MM.1S (cell line): ENCODE measurements at regions not wholly inside any gene's neighbourhood (a gene's known extent, or its start where the extent isn't known, plus 50 kb on each side); places are given as distances from the start of the nearest gene placed in this dataset.

Source experiments
- DNase-seq: peaks from one replicate; pipeline ENCODE4 v3.0.0-alpha.2; 2015
- H2AFZ ChIP-seq: fragments of 300-600 bp; sonication (generic); 2 replicates; pipeline ENCODE4 v1.6.0; 2016; ENCODE audit warnings: antibody characterized with exemption, low read length
- H3F3A ChIP-seq: fragments of 300-600 bp; sonication (generic); 2 replicates; pipeline ENCODE4 v1.6.1; 2016; ENCODE audit warnings: mild to moderate bottlenecking, antibody characterized with exemption, low read length, moderate library complexity, mixed read lengths; ENCODE audit not compliant: insufficient read depth
- H3K27ac ChIP-seq: fragments of 300-600 bp; sonication (generic); 2 replicates; pipeline ENCODE4 v1.5.1; 2016; ENCODE audit warnings: mild to moderate bottlenecking, low read length
- H3K27me3 ChIP-seq: fragments of 300-600 bp; sonication (generic); replicated peaks from 2 replicates; pipeline ENCODE4 v1.6.0; 2016; ENCODE audit warnings: low read length; ENCODE audit not compliant: insufficient read depth
- H3K36me3 ChIP-seq: fragments of 300-600 bp; sonication (generic); replicated peaks from 2 replicates; pipeline ENCODE4 v1.6.1; 2016; ENCODE audit warnings: mild to moderate bottlenecking, low read length, mixed read lengths; ENCODE audit not compliant: insufficient read depth
- H3K4me1 ChIP-seq: fragments of 300-600 bp; sonication (generic); 2 replicates; pipeline ENCODE4 v1.6.1; 2016; ENCODE audit warnings: low read length, mixed read lengths
- H3K4me2 ChIP-seq: fragments of 300-600 bp; sonication (generic); 2 replicates; pipeline ENCODE4 v1.6.0; 2016; ENCODE audit warnings: low read depth, low read length
- H3K4me3 ChIP-seq: fragments of 300-600 bp; sonication (generic); 2 replicates; pipeline ENCODE4 v1.5.1; 2016; ENCODE audit warnings: low read length, mixed read lengths
- H3K79me2 ChIP-seq: fragments of 300-600 bp; sonication (generic); 2 replicates; pipeline ENCODE4 v1.6.1; 2016; ENCODE audit warnings: mixed run types, low read length, mixed read lengths
- H3K9ac ChIP-seq: fragments of 300-600 bp; sonication (generic); 2 replicates; pipeline ENCODE4 v1.6.1; 2016; ENCODE audit warnings: low read length, mixed read lengths
- H3K9me2 ChIP-seq: fragments of 300-600 bp; sonication (generic); replicated peaks from 2 replicates; pipeline ENCODE4 v1.6.1; 2016; ENCODE audit warnings: mild to moderate bottlenecking, low read length, mixed read lengths; ENCODE audit not compliant: insufficient read depth
- H3K9me3 ChIP-seq: fragments of 300-600 bp; sonication (generic); replicated peaks from 2 replicates; pipeline ENCODE4 v1.6.1; 2016; ENCODE audit warnings: mild to moderate bottlenecking, low read length, mixed read lengths; ENCODE audit not compliant: insufficient read depth
- H4K20me1 ChIP-seq: fragments of 300-600 bp; sonication (generic); 2 replicates; pipeline ENCODE4 v1.6.1; 2016; ENCODE audit warnings: mild to moderate bottlenecking, low read length, moderate library complexity, mixed read lengths; ENCODE audit not compliant: insufficient read depth
- EZH2 ChIP-seq: fragments of 300-600 bp; sonication (generic); optimal IDR thresholded peaks from 2 replicates; pipeline ENCODE3; 2017; ENCODE audit warnings: low read depth, mild to moderate bottlenecking, antibody characterized with exemption, low read length, mixed read lengths
- EZH2phosphoT487 ChIP-seq: fragments of 300-600 bp; sonication (generic); IDR thresholded peaks from 2 replicates; pipeline ENCODE4 v1.6.1; 2018; ENCODE audit warnings: antibody characterized with exemption, low read length
- TF ChIP-seq, protein P1 (sequence below): fragments of 300-600 bp; sonication (generic); IDR thresholded peaks from 2 replicates; pipeline ENCODE4 v1.5.1; 2016; ENCODE audit warnings: antibody characterized with exemption, low read length, mixed read lengths

DNA sequence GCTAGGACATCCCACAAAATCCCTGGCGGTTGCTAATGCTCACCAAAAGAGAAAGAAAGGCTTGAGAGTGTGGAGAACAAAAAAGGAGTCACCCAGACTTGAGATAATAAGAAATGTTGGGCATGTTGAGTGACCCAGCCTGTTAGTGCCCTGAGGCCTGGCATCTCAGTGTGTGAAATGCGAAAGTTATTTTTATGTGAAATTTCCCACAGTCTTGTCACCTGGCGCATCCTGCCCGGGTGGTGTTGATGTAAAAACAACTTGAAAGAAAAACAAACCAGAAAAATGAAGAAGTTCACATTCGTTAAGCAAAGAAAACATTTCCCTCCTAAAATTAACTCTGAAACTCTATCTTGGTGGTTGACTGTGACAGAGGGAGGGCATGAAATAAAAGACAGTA, 495.2 kb downstream of the MID1IP1 start:
- 0 out of 2 replicates have a peak overlapping the region, but pooled peaks have one; percentile 15 for H2AFZ ChIP-seq
- H3K9me3 ChIP-seq: no peaks in the 10 kb centered on the region
- H3K4me3 ChIP-seq: no peak overlapping the region
- no peak overlapping the region for H3K9ac ChIP-seq
- H3K4me1 ChIP-seq: no peaks in the 10 kb centered on the region
- DNase-seq: peak; percentile 29
- H3F3A ChIP-seq: no peaks in the 10 kb centered on the region; the same call in 1 of the 2 replicates
- TF ChIP-seq, protein P1, sequence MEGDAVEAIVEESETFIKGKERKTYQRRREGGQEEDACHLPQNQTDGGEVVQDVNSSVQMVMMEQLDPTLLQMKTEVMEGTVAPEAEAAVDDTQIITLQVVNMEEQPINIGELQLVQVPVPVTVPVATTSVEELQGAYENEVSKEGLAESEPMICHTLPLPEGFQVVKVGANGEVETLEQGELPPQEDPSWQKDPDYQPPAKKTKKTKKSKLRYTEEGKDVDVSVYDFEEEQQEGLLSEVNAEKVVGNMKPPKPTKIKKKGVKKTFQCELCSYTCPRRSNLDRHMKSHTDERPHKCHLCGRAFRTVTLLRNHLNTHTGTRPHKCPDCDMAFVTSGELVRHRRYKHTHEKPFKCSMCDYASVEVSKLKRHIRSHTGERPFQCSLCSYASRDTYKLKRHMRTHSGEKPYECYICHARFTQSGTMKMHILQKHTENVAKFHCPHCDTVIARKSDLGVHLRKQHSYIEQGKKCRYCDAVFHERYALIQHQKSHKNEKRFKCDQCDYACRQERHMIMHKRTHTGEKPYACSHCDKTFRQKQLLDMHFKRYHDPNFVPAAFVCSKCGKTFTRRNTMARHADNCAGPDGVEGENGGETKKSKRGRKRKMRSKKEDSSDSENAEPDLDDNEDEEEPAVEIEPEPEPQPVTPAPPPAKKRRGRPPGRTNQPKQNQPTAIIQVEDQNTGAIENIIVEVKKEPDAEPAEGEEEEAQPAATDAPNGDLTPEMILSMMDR: no peak
- no peak for TF ChIP-seq EZH2phosphoT487
- TF ChIP-seq EZH2: no peak
- H3K4me2 ChIP-seq: peak overlapping the region; percentile 32; the same call in 1 of the 2 replicates
- no peaks in the 10 kb centered on the region for H3K9me2 ChIP-seq
- no peaks in the 10 kb centered on the region for H3K36me3 ChIP-seq
- H3K27me3 ChIP-seq: no peaks in the 10 kb centered on the region
- H3K79me2 ChIP-seq: no peaks in the 10 kb centered on the region
- H3K27ac ChIP-seq: peak overlapping the region; percentile 34; the same call in 1 of the 2 replicates
- H4K20me1 ChIP-seq: no peaks in the 10 kb centered on the region

- Histone ChIP-seq H3K9ac (no peak overlapping the region), H3K9me3 (no peaks in the 10 kb centered on the region), H3K9me2 (no peaks in the 10 kb centered on the region), H4K20me1 (no peaks in the 10 kb centered on the region), H3K4me3 (no peak overlapping the region), H3K27ac (no peak overlapping the region), H2AFZ (no peak overlapping the region), H3K79me2 (no peaks in the 10 kb centered on the region), H3K4me2 (no peak overlapping the region), H3K4me1 (no peaks in the 10 kb centered on the region), H3K27me3 (no peaks in the 10 kb centered on the region), H3F3A (no peaks in the 10 kb centered on the region; the same call in 1 of the 2 replicates), H3K36me3 (no peaks in the 10 kb centered on the region)
- TF ChIP-seq EZH2 (no peak), EZH2phosphoT487 (no peak)
- TF ChIP-seq, protein P1: no peak
- DNase-seq: no peak
Measured at GRCh38 chrX:39298821-39299220, 497.6 kb downstream of the MID1IP1 start.

- Histone ChIP-seq H3K4me1 (no peaks in the 10 kb centered on the region), H3K9ac (no peak overlapping the region), H3K4me2 (no peak overlapping the region), H3K9me3 (no peaks in the 10 kb centered on the region), H3K27me3 (no peaks in the 10 kb centered on the region), H3F3A (no peaks in the 10 kb centered on the region; the same call in 1 of the 2 replicates), H3K4me3 (no peak overlapping the region), H3K36me3 (no peaks in the 10 kb centered on the region), H3K9me2 (no peaks in the 10 kb centered on the region), H3K27ac (no peak overlapping the region), H4K20me1 (no peaks in the 10 kb centered on the region), H2AFZ (no peak overlapping the region), H3K79me2 (no peaks in the 10 kb centered on the region)
- TF ChIP-seq EZH2phosphoT487: no peak
- no peak for DNase-seq
Measured at GRCh38 chrX:39299615-39300014, 498.4 kb downstream of the MID1IP1 start.

DNA sequence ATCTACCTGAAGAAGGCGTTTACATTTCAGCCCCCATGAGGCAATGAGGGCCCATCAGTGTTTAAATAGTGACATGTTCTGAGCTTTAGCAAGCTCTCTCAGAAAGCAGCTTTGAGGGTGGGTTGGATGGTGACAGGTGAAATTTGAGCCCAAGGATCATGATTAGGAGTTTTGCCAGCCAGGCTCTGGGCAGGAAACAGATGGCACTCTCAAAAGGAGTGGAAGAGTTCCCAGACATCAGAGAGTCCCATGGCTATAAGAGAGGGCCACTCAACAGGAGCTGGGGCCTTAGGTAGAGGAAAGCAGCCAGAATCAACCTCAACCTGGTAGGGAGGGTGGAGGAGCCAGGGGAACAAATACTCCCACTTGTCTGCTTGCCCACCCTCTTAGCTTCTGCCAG, 499.8 kb downstream of the MID1IP1 start:
- H2AFZ ChIP-seq: no peak overlapping the region
- no peaks in the 10 kb centered on the region; the same call in 1 of the 2 replicates for H3F3A ChIP-seq
- H3K4me3 ChIP-seq: no peak overlapping the region
- DNase-seq: no peak
- H3K9ac ChIP-seq: no peak overlapping the region
- H3K9me2 ChIP-seq: no peaks in the 10 kb centered on the region
- H3K9me3 ChIP-seq: no peaks in the 10 kb centered on the region
- H3K4me2 ChIP-seq: no peak overlapping the region
- no peaks in the 10 kb centered on the region for H3K79me2 ChIP-seq
- TF ChIP-seq, protein P1: no peak
- TF ChIP-seq EZH2 (no peak), EZH2phosphoT487 (no peak)
- H3K36me3 ChIP-seq: no peaks in the 10 kb centered on the region
- H3K4me1 ChIP-seq: no peaks in the 10 kb centered on the region
- no peak overlapping the region for H3K27ac ChIP-seq
- no peaks in the 10 kb centered on the region for H4K20me1 ChIP-seq
- no peaks in the 10 kb centered on the region for H3K27me3 ChIP-seq
